NCI-H345 treated with DMSO at 0.1 percent for 48 hours (cell line): ENCODE measurements at regions not wholly inside any gene's neighbourhood (a gene's known extent, or its start where the extent isn't known, plus 50 kb on each side); places are given as distances from the start of the nearest gene placed in this dataset.

Experiments
- DNase-seq: peaks from one replicate; lab custom pipeline; 2025; ENCODE audit not compliant: unreplicated experiment; lab: John Stamatoyannopoulos, UW

- no peak for DNase-seq
Measured at GRCh38 chr9:104022083-104022482, 72.0 kb upstream of the SMC2 start.

- no peak for DNase-seq
Measured at GRCh38 chr9:104025104-104025503, 69.0 kb upstream of the SMC2 start.

- DNase-seq = no peak
Measured at GRCh38 chr9:104025945-104026344, 68.2 kb upstream of the SMC2 start.

- DNase-seq = no peak
Measured at GRCh38 chr9:104027295-104027694, 66.8 kb upstream of the SMC2 start.

DNA sequence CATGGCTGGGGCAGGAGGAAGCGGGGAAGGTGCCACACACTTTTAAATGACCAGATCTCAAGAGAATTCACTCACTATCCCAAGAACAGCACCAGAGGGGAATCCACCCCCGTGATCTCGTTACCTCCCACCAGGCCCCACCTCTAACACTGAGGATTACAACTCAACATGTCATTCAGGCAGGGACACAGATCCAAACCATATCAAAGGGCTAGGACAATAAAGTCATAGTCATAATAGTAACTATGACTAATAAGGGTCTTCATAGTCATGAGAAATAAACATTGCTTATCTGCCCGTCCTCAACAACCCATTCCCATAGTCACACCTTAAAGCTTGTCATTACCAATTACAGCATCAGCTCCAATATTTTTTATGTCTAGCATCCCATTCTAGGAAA lies 65.3 kb upstream of the SMC2 start:
- no peak for DNase-seq
